Choroid plexus epithelial cell (primary cell): ENCODE measurements at regions not wholly inside any gene's neighbourhood (a gene's known extent, or its start where the extent isn't known, plus 50 kb on each side); places are given as distances from the start of the nearest gene placed in this dataset.

Experiments used
- DNase-seq: peaks from one replicate; pipeline ENCODE4 v3.0.0-alpha.2; 2010; ENCODE audit warnings: low read depth
- H3K4me3 ChIP-seq: 2 replicates; pipeline ENCODE4 v1.5.1; 2011; ENCODE audit warnings: low read depth, mild to moderate bottlenecking, control low read depth, low read length, moderate library complexity
- CTCF ChIP-seq: conservative IDR thresholded peaks from 2 replicates; pipeline ENCODE4 v1.5.1; 2011; ENCODE audit warnings: low read depth, mild to moderate bottlenecking, control low read depth, inconsistent platforms, low read length, moderate library complexity

- no peak overlapping the region for H3K4me3 ChIP-seq
- TF ChIP-seq CTCF, result no peak
- DNase-seq, result no peak
These were observed 262.0 kb upstream of the TSHZ3 start for GRCh38 chr19:31611046-31611877.

- no peak for DNase-seq
- no peak overlapping the region for H3K4me3 ChIP-seq
- TF ChIP-seq CTCF, result no peak
These were observed 263.6 kb upstream of the TSHZ3 start for GRCh38 chr19:31612873-31613272.

GRCh38 chr19:31613683-31614219 is 264.5 kb upstream of the TSHZ3 start:
- no peak for DNase-seq
- no peak for TF ChIP-seq CTCF
- no peak overlapping the region for H3K4me3 ChIP-seq

DNA sequence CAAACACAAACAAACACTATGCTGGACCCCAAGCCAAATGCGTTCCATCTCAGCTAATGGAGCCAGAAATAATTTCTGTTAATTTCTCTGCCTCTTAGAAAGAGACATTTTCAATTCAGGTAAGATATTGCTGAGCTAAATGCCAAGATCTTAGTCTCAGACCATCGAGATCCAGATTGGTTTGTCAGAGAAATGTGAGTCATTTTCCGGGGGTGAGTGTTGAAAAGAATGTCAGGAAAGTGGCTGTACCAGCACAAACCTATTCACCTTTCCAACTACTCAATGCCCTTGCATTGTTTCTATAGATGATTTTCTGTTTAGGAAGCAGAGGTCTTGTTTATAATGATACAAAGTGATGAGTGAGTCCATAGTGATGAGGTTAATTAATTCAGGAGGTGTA is 266.8 kb upstream of the TSHZ3 start:
- H3K4me3 ChIP-seq, result no peak overlapping the region
- no peak for DNase-seq
- TF ChIP-seq CTCF, result no peak

DNA sequence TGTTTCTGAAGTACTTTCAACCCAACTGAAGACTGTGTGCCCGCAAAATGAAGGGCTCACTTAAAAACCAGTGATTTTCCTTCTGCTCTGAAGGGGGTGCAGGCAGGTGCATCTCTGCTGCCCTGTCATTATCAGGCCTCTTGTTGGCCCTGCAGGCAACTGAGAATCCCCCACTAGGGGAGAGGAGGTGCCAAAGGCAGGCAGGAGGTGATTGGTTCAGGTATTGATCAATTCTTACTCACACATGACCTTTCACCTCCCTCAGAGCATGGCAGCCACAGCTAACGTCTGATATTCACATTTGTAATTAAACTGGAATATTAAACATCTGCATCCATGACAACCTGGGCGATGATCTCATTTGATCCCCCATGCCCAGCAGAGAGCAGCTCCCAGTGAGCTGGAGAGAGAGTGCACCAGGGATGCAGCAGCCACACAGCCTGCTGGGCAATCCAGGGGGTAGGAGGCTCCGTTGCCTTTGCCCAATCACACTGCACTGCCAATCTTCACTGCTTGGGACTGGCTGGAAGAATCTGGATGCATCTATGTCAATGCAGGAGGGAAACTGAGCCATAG is 267.9 kb upstream of the TSHZ3 start:
- no peak for TF ChIP-seq CTCF
- DNase-seq, result no peak
- H3K4me3 ChIP-seq, result no peak overlapping the region

DNA sequence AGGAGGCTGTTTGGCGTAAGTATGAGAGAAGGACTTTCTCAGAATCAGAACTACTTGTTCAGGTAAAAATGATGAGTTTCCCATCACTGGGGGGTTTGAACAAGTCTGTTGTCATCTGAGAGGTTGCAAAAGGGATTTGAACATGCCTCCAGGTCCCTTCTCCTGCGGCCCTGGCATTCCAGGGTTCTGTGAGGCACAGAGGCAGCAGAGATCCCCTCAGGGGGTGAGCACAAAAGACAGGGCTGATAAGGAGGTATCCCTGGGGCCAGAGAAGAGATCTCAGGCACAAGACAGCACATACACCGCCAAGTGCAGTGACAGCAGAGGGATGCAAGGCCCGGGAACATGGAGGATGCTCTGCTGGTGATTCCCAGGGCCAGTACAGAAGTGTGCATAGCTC is 275.8 kb upstream of the TSHZ3 start:
- H3K4me3 ChIP-seq, result no peak overlapping the region
- no peak for DNase-seq
- no peak for TF ChIP-seq CTCF
